Smooth muscle cell (in vitro differentiated cells): ENCODE measurements at regions not wholly inside any gene's neighbourhood (a gene's known extent, or its start where the extent isn't known, plus 50 kb on each side); places are given as distances from the start of the nearest gene placed in this dataset.

Experiments used
- DNase-seq: peaks from one replicate; lab custom pipeline; 2025; ENCODE audit not compliant: unreplicated experiment; lab: John Stamatoyannopoulos, UW
- H2AFZ ChIP-seq: fragments of 200-600 bp; sonication (generic); 2 replicates; pipeline ENCODE4 v1.6.0; 2016; ENCODE audit warnings: antibody characterized with exemption, low read depth, mild to moderate bottlenecking
- H3F3A ChIP-seq: fragments of 200-600 bp; sonication (generic); 2 replicates; pipeline ENCODE4 v1.6.0; 2017; ENCODE audit warnings: antibody characterized with exemption, low read depth
- H3K27ac ChIP-seq: fragments of 200-600 bp; sonication (generic); 2 replicates; pipeline ENCODE4 v1.5.1; 2016; ENCODE audit warnings: low read depth, mild to moderate bottlenecking
- H3K27me3 ChIP-seq: fragments of 200-600 bp; sonication (generic); 2 replicates; pipeline ENCODE4 v1.6.1; 2016; ENCODE audit warnings: low read depth, mild to moderate bottlenecking
- H3K36me3 ChIP-seq: fragments of 200-600 bp; sonication (generic); 2 replicates; pipeline ENCODE4 v1.5.1; 2016; ENCODE audit warnings: low read depth
- H3K4me1 ChIP-seq: fragments of 200-600 bp; sonication (generic); 2 replicates; pipeline ENCODE4 v1.5.1; 2016; ENCODE audit warnings: low read depth
- H3K4me2 ChIP-seq: fragments of 200-600 bp; sonication (generic); 2 replicates; pipeline ENCODE4 v1.6.0; 2016; ENCODE audit warnings: mild to moderate bottlenecking
- H3K4me3 ChIP-seq: fragments of 200-600 bp; sonication (generic); 2 replicates; pipeline ENCODE4 v1.5.1; 2016; ENCODE audit warnings: mild to moderate bottlenecking
- H3K79me2 ChIP-seq: fragments of 200-600 bp; sonication (generic); 2 replicates; pipeline ENCODE4 v1.6.0; 2016; ENCODE audit warnings: low read depth, mild to moderate bottlenecking
- H3K9ac ChIP-seq: fragments of 200-600 bp; sonication (generic); 2 replicates; pipeline ENCODE4 v1.6.0; 2016; ENCODE audit warnings: low read depth
- H3K9me3 ChIP-seq: fragments of 200-600 bp; sonication (generic); replicated peaks from 2 replicates; pipeline ENCODE4 v1.5.1; 2016; ENCODE audit warnings: low read depth
- H4K20me1 ChIP-seq: fragments of 200-600 bp; sonication (generic); 2 replicates; pipeline ENCODE4 v1.6.0; 2016; ENCODE audit warnings: low read depth
- WGBS: methylation state at CpG from one replicate; pipeline ENCODE4 v1.1.7; 2016; ENCODE audit warnings: low lambda C conversion rate; 5-methylcytosine and 5-hydroxymethylcytosine counted together
- TF ChIP-seq, protein P1 (sequence below): fragments of 200-600 bp; sonication (generic); IDR thresholded peaks from 2 replicates; pipeline ENCODE4 v1.5.1; 2017; ENCODE audit warnings: borderline replicate concordance, mild to moderate bottlenecking, antibody characterized with exemption; ENCODE audit not compliant: insufficient read depth, poor library complexity, severe bottlenecking

DNA sequence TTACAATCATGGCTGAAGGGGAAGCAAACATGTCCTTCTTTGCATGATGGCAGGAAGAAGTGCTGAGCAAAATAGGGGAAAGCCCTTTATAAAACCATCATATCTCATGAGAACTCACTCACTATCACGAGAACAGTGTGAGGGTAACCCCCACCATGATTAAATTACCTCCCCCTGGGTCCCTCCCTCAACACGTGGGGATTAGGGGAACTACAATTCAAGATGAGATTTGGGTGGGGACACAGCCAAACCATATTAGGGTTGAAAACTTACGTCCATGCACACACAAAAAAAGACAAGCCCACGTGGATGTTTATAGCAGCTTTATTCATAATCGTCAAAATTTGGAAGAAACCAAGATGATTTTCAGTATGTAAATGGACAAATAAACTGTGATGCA lies 72.3 kb downstream of the RPL22L1 start:
- H3K9ac ChIP-seq = no peak overlapping the region
- no peaks in the 10 kb centered on the region for H3K9me3 ChIP-seq
- DNase-seq = no peak
- WGBS = 88% methylated on average over 5 of the region's 5 CpGs
- no peak overlapping the region for H3K4me2 ChIP-seq
- no peaks in the 10 kb centered on the region for H4K20me1 ChIP-seq
- H3K36me3 ChIP-seq = no peaks in the 10 kb centered on the region
- no peaks in the 10 kb centered on the region for H3F3A ChIP-seq
- no peak overlapping the region for H3K4me3 ChIP-seq
- H3K4me1 ChIP-seq = no peaks in the 10 kb centered on the region
- no peaks in the 10 kb centered on the region for H3K79me2 ChIP-seq
- no peak overlapping the region for H2AFZ ChIP-seq
- H3K27ac ChIP-seq = no peak overlapping the region
- no peaks in the 10 kb centered on the region for H3K27me3 ChIP-seq
- TF ChIP-seq, protein P1, sequence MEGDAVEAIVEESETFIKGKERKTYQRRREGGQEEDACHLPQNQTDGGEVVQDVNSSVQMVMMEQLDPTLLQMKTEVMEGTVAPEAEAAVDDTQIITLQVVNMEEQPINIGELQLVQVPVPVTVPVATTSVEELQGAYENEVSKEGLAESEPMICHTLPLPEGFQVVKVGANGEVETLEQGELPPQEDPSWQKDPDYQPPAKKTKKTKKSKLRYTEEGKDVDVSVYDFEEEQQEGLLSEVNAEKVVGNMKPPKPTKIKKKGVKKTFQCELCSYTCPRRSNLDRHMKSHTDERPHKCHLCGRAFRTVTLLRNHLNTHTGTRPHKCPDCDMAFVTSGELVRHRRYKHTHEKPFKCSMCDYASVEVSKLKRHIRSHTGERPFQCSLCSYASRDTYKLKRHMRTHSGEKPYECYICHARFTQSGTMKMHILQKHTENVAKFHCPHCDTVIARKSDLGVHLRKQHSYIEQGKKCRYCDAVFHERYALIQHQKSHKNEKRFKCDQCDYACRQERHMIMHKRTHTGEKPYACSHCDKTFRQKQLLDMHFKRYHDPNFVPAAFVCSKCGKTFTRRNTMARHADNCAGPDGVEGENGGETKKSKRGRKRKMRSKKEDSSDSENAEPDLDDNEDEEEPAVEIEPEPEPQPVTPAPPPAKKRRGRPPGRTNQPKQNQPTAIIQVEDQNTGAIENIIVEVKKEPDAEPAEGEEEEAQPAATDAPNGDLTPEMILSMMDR = no peak

DNA sequence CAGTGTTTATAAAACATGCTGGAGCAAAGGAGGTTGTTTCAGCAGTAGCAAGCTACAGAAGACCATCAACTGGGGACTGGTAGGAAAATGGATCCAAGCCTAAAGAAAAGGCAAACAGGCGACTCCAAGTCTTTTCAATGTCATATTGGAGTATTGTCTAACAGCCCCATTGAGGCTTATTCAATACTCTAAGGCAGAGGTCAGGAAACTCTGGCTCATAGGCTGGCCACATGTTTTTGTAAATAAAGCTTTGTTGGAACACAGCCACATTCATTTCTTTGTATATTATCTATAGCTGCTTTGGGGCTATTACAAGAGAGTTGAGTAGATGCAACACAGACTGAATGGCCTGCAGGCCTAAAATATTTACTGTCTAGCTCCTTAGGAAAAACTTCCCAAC lies 77.5 kb downstream of the RPL22L1 start:
- Histone ChIP-seq H3K9me3 (no peaks in the 10 kb centered on the region), H4K20me1 (no peaks in the 10 kb centered on the region), H3K4me1 (no peaks in the 10 kb centered on the region), H3F3A (no peaks in the 10 kb centered on the region), H2AFZ (no peak overlapping the region), H3K36me3 (no peaks in the 10 kb centered on the region), H3K79me2 (no peaks in the 10 kb centered on the region), H3K9ac (no peak overlapping the region), H3K27ac (no peak overlapping the region), H3K4me3 (no peak overlapping the region), H3K4me2 (no peak overlapping the region), H3K27me3 (no peaks in the 10 kb centered on the region)
- TF ChIP-seq, protein P1 = no peak
- no peak for DNase-seq
- 100% methylated on average over 1 of the region's 1 CpG for WGBS

DNA sequence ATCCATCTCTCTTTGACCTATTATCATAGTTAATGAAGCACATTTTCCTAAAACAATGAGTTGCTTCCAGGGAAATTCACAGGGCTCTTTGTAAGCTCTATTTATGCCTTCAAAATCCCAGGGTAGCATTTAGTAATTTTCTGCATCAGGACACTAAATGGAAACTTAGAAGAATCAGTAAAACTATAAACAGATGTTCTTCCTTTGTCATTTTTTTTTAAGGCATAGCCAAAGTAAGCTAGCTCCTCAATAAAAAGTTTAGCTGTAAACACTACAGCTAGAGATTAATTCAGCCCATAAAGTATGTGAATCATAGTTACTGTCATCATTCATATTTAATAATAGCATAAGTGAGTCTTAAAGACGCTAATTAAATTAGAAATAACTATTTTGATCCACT lies 79.3 kb downstream of the RPL22L1 start:
- no peaks in the 10 kb centered on the region for H3K4me1 ChIP-seq
- TF ChIP-seq, protein P1 = no peak
- no peak overlapping the region for H2AFZ ChIP-seq
- H3F3A ChIP-seq = no peaks in the 10 kb centered on the region
- no peak overlapping the region for H3K9ac ChIP-seq
- WGBS = 92% methylated on average over 1 of the region's 1 CpG
- no peaks in the 10 kb centered on the region for H3K79me2 ChIP-seq
- DNase-seq = no peak
- no peak overlapping the region for H3K4me2 ChIP-seq
- no peak overlapping the region for H3K27ac ChIP-seq
- no peaks in the 10 kb centered on the region for H3K27me3 ChIP-seq
- no peaks in the 10 kb centered on the region for H4K20me1 ChIP-seq
- H3K36me3 ChIP-seq = no peaks in the 10 kb centered on the region
- H3K4me3 ChIP-seq = no peak overlapping the region
- no peaks in the 10 kb centered on the region for H3K9me3 ChIP-seq

GRCh38 chr3:170787464-170787863 lies 82.5 kb downstream of the RPL22L1 start:
- Histone ChIP-seq H3K4me1 (no peaks in the 10 kb centered on the region), H3F3A (no peaks in the 10 kb centered on the region), H3K79me2 (no peaks in the 10 kb centered on the region), H3K4me2 (no peak overlapping the region), H3K27ac (no peak overlapping the region), H3K9me3 (no peaks in the 10 kb centered on the region), H4K20me1 (no peaks in the 10 kb centered on the region), H3K4me3 (no peak overlapping the region), H2AFZ (no peak overlapping the region), H3K27me3 (no peaks in the 10 kb centered on the region), H3K36me3 (no peaks in the 10 kb centered on the region), H3K9ac (no peak overlapping the region)
- no peak for DNase-seq
- 92% methylated on average over 2 of the region's 2 CpGs for WGBS
- TF ChIP-seq, protein P1 = no peak
